MV-4-11 (cell line): ENCODE measurements at regions not wholly inside any gene's neighbourhood (a gene's known extent, or its start where the extent isn't known, plus 50 kb on each side); places are given as distances from the start of the nearest gene placed in this dataset.
"Not testable (repeated sequence)": the region's sequence is repeated elsewhere in the genome, so short reads cannot be mapped to it uniquely, and the experiment has no call there.

ENCODE experiments used
- DNase-seq: peaks from one replicate; lab custom pipeline; 2025; lab: John Stamatoyannopoulos, UW

DNA sequence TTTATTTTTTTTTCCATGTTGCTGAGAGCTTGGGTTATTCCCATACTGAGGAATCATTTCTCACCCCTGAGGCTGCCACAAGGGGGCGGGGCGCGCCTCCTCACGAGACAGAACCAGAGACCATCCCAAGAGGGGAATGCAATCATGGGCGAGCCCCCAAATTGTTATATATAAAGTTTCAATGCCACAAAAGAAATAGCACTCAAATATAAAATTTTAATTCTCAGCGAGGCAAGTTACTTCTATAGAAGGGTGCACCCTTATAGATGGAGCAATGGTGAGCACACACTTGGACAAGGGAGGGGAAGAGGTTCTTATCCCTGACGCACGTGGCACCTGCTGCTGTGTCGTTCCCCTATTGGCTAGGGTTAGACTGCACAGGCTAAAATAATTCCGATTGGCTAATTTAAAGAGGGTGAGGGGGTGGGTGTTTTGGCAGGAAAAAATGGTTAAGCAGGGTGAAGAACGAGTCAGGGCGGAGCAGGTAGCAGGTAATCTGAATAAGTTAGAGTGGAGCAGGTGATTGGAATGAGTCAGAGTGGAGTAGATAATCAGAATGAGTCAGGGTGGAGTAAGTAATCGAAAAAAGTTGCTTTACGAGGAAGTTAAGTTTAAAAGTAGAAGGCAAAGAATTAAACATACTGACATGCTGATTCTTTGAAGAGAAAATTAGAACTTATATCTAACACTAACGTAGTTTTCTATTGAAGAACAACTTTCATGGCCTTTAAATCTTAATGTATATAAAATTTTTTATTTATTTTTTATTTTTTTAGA, 177.5 kb downstream of the MTCL1 start:
- DNase-seq: peak; percentile 8

- DNase-seq: no peak
Measured at GRCh38 chr18:8883409-8883668, 178.0 kb downstream of the MTCL1 start.

DNA sequence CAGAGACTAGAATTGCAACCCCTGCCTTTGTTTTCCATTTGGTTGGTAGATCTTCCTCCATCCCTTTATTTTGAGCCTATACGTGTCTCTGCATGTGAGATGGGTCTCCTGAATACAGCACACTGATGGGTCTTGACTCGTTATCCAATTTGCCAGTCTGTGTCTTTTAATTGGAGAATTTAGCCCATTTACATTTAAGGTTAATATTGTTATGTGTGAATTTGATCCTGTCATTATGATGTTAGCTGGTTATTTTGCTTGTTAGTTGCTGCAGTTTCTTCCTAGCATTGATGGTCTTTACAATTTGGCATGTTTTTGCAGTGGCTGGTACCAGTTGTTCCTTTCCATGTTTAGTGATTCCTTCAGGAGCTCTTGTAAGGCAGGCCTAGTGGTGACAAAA, 182.5 kb downstream of the MTCL1 start:
- DNase-seq: not testable (repeated sequence)

DNA sequence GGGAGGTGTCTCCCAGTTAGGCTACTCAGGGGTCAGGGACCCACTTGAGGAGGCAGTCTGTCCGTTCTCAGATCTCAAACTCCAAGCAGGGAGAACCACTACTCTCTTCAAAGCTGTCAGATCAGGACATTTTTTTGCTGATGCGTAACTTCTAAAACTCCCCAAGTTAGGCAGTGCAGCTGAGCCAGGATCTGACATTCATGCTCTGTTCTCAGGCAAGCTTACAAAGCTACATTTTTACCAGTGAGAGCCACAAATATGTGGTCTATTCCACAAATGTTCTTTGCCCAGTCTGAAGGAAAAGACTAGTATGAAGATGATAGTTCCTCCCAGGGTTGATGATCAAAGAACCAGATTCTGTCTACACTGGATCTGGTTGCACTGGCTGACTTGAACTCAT, 184.1 kb downstream of the MTCL1 start:
- no peak for DNase-seq

GRCh38 chr18:8890503-8890902, 185.1 kb downstream of the MTCL1 start:
- DNase-seq: not testable (repeated sequence)

DNA sequence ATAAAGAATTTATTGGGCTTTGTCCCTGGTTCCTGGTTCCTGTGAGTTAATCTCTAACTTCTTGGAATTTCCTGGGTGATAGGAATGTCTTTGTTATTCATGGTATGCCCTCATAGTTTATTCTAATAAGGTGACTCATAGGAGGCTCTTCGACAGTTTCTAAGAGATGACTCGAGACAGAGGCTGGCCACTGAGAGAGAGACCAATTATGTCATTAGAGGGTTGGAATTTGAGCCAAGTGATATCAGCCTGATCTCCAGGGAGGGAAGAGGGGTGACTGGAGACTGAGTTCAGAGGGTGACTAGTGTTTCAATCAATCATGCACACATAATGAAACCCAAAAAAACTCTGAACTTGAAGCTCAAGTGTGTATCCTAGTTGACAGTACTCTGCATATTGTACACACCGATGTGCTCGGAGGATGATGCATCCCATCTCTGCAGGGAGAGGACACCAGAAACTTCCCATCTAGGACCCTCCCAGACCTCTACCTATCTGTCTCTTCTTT, 185.7 kb downstream of the MTCL1 start:
- DNase-seq: no peak

- DNase-seq: no peak
Measured at GRCh38 chr18:8893221-8893620, 187.9 kb downstream of the MTCL1 start.

DNA sequence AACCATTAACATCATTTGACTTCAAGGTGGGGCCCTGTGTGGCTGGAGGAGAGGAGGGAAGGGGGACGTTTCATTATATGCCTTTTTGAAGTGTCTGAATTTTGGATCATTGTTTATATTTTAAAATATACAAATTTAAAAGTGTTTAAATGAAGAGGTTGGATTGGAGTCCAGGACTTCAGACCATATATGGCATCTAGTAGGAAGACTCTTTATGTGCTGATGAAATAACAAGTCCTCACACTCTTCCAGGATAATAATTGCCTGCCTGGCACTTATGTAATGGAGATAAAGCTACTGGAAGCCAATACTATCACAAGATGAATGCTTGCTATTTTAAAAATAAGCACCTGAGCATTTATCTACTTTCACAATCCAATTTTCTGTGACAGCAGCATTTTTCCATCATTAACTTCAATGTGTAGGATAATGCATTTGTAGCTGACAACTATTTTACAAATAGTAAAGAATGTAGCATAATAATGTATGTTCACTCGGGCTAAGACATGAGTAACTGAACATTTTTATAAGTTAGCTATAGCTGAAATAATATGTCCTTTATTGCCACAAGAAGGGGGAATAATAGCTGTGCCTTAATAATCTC, 188.4 kb downstream of the MTCL1 start:
- no peak for DNase-seq

DNA sequence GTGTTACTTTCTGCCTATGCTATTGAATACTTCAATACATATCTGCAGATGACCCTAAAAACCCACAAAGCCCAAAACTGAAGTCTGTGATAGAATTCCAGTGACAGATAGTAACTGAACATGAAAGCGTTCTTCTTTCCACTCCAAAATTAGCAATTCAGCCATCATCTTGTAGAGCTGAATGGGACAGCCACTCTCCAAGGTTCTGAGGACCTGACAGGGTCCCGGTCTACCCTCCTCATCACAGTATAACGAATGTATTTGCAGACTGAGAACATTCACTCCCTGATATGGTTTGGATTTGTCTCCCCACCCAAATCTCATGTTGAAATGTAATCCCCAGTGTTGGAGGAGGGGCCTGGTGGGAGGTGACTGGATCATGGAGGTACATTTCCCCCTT, 189.5 kb downstream of the MTCL1 start:
- DNase-seq: no peak

DNA sequence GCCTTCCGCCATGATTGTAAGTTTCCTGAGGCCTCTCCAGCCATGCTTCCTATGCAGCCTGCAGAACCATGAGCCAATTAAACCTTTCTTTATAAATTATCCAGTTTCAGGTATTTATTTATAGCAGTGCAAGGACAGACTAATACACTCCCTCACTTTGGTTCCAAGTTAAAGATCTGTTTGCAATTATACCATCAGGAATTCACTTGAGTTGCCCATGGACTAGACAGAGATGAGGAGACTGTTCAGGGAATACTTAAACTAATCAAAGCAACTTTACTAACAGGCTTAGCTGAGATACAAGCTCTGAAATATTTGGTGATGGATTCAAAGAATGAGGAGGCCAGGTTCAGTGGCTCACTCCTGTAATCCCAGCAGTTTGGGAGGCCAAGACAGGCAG, 190.0 kb downstream of the MTCL1 start:
- no peak for DNase-seq

DNA sequence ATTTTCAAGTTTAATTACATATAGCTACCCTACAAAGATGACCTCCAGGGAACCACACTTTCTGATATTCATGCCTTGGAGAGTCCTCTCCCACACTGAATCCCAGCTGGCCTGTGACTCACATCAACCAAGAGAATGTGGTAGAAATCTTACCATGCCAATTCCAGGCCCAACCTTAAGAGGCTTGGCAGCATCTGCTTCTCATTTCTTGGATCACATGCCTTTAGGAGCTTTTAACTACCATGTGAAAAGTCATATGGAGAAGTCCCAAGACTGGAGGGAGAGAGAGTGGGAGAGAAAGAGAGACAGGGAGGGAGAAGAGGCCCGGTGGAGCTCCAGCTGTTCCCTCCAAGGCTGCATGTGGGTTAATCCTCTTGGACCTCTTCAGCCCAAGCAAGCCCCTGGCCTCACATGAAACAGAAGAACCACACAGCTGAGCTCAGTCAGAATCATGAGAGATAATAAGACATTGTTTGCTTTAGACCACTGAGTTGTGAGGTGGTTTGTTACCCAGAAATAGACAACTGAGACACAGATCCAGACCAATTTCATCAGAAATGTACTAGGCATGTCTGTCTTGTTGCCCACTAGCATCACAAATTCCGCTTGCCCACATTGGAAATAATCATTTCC, 190.7 kb downstream of the MTCL1 start:
- DNase-seq: no peak

- DNase-seq: no peak
Measured at GRCh38 chr18:8899000-8899399, 193.6 kb downstream of the MTCL1 start.

DNA sequence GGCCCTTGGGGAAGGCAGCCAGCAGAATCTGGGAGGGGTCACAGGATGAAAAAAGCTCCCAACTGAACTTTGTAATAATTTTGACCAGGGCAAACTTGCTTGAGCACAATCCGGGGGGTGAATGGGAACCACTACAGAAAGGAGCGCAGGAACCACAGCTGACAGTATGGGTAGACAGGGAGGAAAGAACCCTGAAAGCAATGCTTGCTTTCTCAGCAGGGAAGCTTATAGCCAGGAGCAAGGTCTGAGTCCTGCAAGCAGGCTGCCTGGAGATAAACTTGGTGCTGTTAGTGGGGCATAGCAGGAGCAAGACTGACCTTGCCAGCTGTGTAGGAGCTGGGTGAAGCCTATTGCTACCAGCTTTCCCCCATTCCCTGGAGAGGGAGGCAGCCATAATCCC, 195.2 kb downstream of the MTCL1 start:
- no peak for DNase-seq

- no peak for DNase-seq
Measured at GRCh38 chr18:8901019-8901418, 195.7 kb downstream of the MTCL1 start.

GRCh38 chr18:8904316-8904715, 198.2 kb upstream of the NDUFV2 start:
- DNase-seq: no peak

DNA sequence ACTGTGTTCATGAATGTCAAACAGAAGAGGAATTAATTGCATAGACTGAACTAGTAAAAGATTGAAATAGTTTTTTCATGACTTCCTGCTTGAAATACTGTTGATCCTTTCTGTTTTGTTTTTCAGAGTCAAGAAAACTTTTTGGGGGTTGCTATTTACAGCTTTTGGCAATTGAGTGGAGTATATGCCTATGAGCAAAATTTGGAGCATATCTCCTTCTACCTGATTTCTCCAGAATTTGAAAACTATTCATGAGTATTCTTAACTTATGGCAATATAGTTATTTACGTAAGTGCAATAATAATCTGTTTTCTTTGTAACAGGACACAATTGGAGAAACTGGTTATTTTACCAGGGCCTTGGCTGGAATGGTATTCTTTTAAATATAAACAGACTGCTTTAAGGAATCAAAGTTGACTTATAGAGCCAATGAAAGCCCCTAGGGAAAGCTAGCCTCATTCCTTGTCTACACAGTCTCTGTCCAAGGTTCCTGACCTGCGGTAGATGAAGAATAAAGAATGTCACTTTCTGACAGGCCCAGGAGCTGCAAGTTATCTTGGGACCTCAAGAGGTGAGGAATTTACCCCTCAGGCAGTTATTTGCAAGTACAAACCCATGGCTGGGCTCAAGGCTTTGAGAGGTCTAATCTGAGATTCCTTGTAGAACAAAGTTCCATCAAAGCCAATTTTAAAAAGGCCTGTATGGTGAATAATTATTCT, 193.5 kb upstream of the NDUFV2 start:
- no peak for DNase-seq

DNA sequence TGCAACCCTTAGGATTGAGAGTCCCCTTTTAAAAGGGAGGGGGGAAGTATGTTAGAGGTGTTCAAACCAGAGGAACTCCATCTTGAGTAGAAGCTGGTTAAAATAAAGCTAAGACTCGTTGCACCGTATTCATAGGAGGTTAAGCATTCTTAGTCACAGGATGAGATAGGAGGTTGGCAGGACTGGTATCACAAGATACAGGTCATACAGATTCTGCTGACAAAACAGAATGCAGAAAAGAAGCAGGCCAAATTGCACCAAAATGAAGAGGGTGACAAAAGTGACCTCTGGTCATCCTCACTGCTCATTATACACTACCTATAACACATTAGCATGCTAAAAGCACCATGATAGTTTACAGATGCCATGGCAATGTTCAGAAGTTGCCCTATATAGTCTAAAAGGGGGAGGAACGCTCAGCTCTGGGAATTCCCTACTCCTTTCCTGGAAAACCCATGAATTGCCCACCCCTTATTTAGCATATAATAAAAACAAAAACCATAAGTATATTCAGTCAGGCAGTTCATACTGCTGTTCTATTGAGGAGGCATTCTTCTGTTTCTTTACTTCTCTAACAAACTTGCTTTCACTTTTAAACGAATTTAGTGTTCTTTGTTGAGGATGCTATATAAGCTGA, 192.2 kb upstream of the NDUFV2 start:
- no peak for DNase-seq

- no peak for DNase-seq
Measured at GRCh38 chr18:8910843-8911242, 191.7 kb upstream of the NDUFV2 start.

DNA sequence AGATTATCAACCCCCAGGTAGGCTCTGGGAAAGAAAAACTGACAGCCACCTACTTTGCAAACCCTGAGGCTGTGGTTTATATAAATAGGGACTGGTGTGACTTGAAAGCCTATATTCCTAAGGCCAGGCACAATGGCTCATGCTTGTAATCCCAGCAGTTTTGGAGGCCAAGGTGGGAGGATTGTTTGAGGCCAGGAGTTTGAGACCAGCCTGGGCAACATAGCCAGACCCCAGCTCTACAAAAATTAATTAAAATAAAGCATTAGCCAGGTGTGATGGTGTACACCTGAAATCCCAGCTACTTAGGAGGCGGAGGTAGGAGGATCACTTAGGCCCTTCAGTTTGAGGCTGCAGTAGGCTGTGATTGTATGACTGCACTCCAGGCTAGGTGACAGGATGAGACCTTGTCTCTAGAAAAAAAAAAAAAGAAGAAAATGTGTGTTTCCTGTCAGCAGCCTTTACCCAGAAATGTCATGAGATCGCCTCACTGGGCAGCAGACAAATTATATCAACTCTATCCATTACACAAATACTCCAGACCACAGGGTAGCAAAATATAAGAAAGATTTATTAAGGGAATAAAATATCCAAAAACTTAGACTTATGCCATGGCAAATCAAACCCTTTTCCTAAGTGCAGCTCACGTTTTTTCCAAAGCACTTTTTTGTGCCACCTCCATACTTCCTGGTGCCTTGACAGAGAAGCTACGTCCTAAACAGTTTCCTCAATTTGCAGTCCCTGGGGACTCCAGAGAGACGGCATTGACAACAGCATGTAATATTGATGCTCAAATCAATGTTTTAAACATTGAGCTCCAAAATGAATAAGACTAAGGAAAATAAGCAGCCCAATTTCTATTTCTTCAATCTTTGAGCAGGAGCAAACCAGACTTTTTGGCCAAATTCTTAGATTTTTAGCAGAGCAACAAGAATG, 190.8 kb upstream of the NDUFV2 start:
- DNase-seq: no peak

DNA sequence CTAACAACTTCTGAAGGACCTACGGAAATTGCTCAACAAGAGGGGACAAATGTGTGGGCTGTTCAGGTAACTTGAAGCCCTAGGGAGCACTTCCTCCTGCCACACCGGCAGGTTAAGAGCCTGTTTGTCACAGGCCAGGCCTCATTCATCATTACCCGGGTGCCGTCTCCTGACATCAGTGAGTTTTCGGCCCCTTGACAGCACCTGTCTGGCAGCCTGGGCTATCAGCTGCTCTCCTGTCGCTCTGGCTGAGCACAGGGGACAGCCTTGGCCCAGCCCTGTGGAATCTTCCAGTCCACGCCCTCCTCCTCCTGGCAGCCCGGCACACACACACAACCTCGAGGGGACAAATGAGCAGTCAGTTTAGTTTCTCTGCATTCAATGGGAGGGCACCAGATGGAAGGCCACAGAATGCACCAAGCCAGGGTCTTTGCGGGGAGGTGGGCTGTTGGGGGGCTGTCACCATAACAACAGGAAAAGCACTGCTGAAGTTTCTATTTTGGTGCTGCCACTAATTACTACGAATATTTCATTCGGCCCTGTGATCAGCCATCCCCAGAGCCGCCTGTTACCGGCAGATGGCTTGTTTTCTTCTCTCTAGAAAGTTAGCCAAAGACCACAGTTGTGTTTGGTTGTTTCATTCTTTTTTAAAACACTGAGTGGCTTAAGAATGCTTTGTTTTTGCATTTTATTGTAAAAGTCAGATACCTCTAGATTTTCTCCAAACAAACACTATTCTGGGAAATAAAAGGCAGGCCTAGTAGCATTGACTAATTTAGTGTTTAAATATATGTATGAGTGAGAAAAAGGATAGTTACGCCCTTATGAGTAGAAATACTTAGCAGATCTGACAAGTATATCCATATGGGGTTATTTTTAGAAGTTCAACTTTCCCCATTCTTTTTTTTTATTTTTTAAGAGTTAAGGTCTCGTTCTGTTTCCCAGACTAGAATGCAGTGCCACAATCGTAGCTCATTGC, 189.9 kb upstream of the NDUFV2 start:
- DNase-seq: no peak
